HepG2 (cell line): ENCODE measurements at regions not wholly inside any gene's neighbourhood (a gene's known extent, or its start where the extent isn't known, plus 50 kb on each side); places are given as distances from the start of the nearest gene placed in this dataset.

Experiments used
- ATAC-seq: fragments of 200-7000 bp; cut with Tn5 transposase; 3 replicates; pipeline ENCODE4 v1.9.1; 2020; ENCODE audit warnings: mild to moderate bottlenecking, moderate library complexity
- BruUV-seq: library from RNA; stranded (reverse); fragments of 400-500 nt; replicated peaks from 2 replicates; lab custom pipeline; 2021; lab: Mats Ljungman, UMichigan
- CTCF ChIA-PET: fragments of 300-600 bp; formaldehyde crosslinking; extraction: SDS; loops from one replicate; lab custom pipeline; 2021; ENCODE audit warnings: low total read pairs, inconsistent platforms, low intra/inter-chr PET ratio; lab: Yijun Ruan, JAX
- POLR2A ChIA-PET: fragments of 350-600 bp; sonication (Branson Sonifier 250); formaldehyde crosslinking; loops from one replicate; lab custom pipeline; 2020; ENCODE audit warnings: antibody characterized with exemption, inconsistent platforms; lab: Yijun Ruan, JAX
- DNase-seq: peaks from one replicate; pipeline ENCODE4 v3.0.0-alpha.2; 2015; ENCODE audit warnings: low spot score
- FAIRE-seq: peaks from 3 replicates; lab custom pipeline; 2011; peaks lifted over from hg19 to GRCh38; lab: Jason Lieb, UNC
- H2AFZ ChIP-seq: one replicate; pipeline ENCODE4 v1.6.1; 2011; ENCODE audit warnings: low read length, inconsistent platforms
- H3K27ac ChIP-seq: fragments of 300-600 bp; 3 replicates; pipeline ENCODE4 v1.8.0; 2011; ENCODE audit warnings: mixed run types, mild to moderate bottlenecking, mixed read lengths, low read length, inconsistent platforms; ENCODE audit not compliant: insufficient read depth; ENCODE audit errors: extremely low read length
- H3K27me3 ChIP-seq, 2 experiments: fragments of 200-600 bp in 1 of 2; 2 replicates in 1 of 2; 3 replicates in 1 of 2; pipeline versions ENCODE4 v1.6.0 to v1.8.0; 2011; ENCODE audit warnings: low read length in 2 of 2, mild to moderate bottlenecking in 2 of 2, moderate library complexity in 2 of 2, inconsistent platforms in 1 of 2; ENCODE audit not compliant: insufficient read depth in 2 of 2, control insufficient read depth in 1 of 2
- H3K36me3 ChIP-seq, 2 experiments: fragments of 200-600 bp in 1 of 2; replicated peaks in 1 of 2; 2 replicates in 1 of 2; 3 replicates in 1 of 2; pipeline versions ENCODE4 v1.5.1 to v1.8.0; 2011; ENCODE audit warnings: low read length in 2 of 2, inconsistent platforms in 1 of 2; ENCODE audit not compliant: insufficient read depth in 2 of 2, control insufficient read depth in 1 of 2
- H3K4me1 ChIP-seq: 2 replicates; pipeline ENCODE4 v1.5.1; 2012; ENCODE audit warnings: low read length, inconsistent platforms; ENCODE audit not compliant: insufficient read depth
- H3K4me2 ChIP-seq: 2 replicates; pipeline ENCODE4 v1.6.0; 2011; ENCODE audit warnings: low read depth, low read length, inconsistent platforms
- H3K4me3 ChIP-seq, 3 experiments: fragments of 200-600 bp in 1 of 3; sonication (generic), shearing (Covaris generic) in 1 of 3; replicated peaks in 1 of 3; 2 replicates each; pipeline ENCODE4 v1.5.1; 2011 to 2016; ENCODE audit warnings: low read length in 3 of 3, inconsistent platforms in 2 of 3, low read depth in 2 of 3, mild to moderate bottlenecking in 2 of 3, control low read depth in 1 of 3, mixed read lengths in 1 of 3; ENCODE audit not compliant: insufficient read depth in 1 of 3
- H3K79me2 ChIP-seq: one replicate; pipeline ENCODE4 v1.6.1; 2011; ENCODE audit warnings: low read length, inconsistent platforms; ENCODE audit not compliant: insufficient read depth
- H3K9ac ChIP-seq: 2 replicates; pipeline ENCODE4 v1.6.0; 2011; ENCODE audit warnings: mild to moderate bottlenecking, low read depth, low read length, inconsistent platforms; ENCODE audit not compliant: insufficient read depth
- H3K9me3 ChIP-seq: 2 replicates; pipeline ENCODE4 v1.5.1; 2012; ENCODE audit warnings: mild to moderate bottlenecking, low read length
- H4K20me1 ChIP-seq: 2 replicates; pipeline ENCODE4 v1.6.0; 2011; ENCODE audit warnings: inconsistent platforms, mild to moderate bottlenecking, low read length, moderate library complexity; ENCODE audit not compliant: insufficient read depth
- RBM39 ChIP-seq: fragments of 200-400 bp; formaldehyde crosslinking; IDR thresholded peaks from one replicate; pipeline ENCODE4 v1.6.1; 2018; ENCODE audit warnings: antibody characterized with exemption, mild to moderate bottlenecking, low read depth, low read length; ENCODE audit not compliant: poor library complexity, severe bottlenecking
- TOPORS ChIP-seq: sonication (generic); formaldehyde crosslinking; IDR thresholded peaks from 2 replicates; pipeline ENCODE4 v1.8.0; 2023; ENCODE audit warnings: mild to moderate bottlenecking, missing genetic modification reagents
- ZFP1 ChIP-seq: IDR thresholded peaks from 2 replicates; pipeline ENCODE4 v1.6.1; 2016
- WGBS: methylation state at CpG from one replicate; pipeline ENCODE4 v1.1.6; 2017; ENCODE audit warnings: low lambda C conversion rate; 5-methylcytosine and 5-hydroxymethylcytosine counted together
- in situ Hi-C: cut with HindIII; loops from 2 replicates; pipeline ENCODE4 v1.10.0; 2017; ENCODE audit warnings: low pct_unique_long_range_greater_than_20kb; ENCODE audit not compliant: extremely low pct_ligation_motif_present
- intact Hi-C: fragments of 100-400 bp; cut with micrococcal nuclease; formaldehyde crosslinking; loops from one replicate; pipeline ENCODE4 v1.10.0; 2022; ENCODE audit not compliant: unreplicated experiment
- TF ChIP-seq, protein P1 (sequence below): sonication (generic); formaldehyde crosslinking; IDR thresholded peaks from 2 replicates; pipeline ENCODE4 v1.4.0; 2020; ENCODE audit warnings: missing genetic modification reagents, mild to moderate bottlenecking, borderline replicate concordance
- TF ChIP-seq, protein P2 (sequence below): sonication (generic); formaldehyde crosslinking; conservative IDR thresholded peaks from 2 replicates; pipeline ENCODE4 v1.4.0; 2020; ENCODE audit warnings: mild to moderate bottlenecking, missing genetic modification reagents, moderate library complexity

DNA sequence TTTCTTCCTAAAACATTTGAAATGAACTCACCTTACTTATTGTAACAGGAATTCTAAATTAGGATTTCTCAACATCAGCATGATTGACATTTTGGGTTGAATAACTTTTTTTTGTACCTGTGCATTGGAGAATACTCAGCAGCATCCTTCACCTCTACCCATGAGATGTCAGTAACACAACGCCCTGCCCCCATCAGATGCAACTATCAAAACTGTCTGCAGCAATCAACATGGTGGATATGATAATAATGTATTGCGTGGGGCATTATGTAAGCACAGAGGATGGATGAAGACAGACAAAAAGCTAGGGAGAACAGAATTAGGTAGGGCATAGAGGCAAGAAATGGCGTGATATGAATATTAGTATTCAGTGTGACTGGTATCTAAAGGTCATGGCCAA, 94.1 kb downstream of the PLK2 start (continued):
- no peak for TF ChIP-seq RBM39

DNA sequence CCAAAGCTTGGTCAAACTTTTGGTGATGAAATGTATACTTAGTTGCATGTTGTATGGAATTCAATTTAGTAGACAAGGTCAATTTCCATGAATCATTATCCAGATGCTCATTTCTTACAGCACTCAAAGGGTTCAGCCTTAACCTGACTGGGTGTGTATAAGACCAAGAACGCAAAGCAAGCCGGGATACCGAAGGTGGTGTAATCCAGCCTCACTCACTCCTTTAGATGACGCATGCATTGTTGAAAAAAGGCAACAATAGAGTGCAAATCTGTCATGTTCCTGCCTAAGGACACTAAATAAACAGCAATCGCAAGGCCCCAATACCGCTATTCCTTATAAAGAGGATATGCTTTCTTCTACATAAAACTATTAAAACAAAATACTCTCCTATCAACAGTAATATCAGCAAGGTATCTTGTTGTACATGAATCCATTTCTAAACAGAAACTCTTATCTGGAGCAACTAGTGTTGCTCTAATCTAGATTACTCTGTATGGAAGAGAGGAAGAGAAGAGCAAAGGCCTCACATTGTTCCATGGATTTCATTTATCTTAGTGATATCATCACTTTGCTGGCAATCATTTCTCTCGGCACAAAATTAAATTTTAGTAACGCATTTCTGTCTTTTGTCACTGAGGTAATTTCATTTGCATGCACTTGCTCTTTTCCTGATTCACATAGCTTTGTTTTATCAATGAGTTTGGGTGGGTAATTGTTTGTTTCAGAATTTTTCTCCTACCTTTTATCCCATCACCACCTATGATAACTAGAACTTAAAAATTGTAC, 96.2 kb downstream of the PLK2 start:
- H3K9me3 ChIP-seq, result no peaks in the 10 kb centered on the region
- no TSS peak for BruUV-seq
- ATAC-seq (no peak), DNase-seq (no peak), FAIRE-seq (no peak)
- TF ChIP-seq, protein P1, sequence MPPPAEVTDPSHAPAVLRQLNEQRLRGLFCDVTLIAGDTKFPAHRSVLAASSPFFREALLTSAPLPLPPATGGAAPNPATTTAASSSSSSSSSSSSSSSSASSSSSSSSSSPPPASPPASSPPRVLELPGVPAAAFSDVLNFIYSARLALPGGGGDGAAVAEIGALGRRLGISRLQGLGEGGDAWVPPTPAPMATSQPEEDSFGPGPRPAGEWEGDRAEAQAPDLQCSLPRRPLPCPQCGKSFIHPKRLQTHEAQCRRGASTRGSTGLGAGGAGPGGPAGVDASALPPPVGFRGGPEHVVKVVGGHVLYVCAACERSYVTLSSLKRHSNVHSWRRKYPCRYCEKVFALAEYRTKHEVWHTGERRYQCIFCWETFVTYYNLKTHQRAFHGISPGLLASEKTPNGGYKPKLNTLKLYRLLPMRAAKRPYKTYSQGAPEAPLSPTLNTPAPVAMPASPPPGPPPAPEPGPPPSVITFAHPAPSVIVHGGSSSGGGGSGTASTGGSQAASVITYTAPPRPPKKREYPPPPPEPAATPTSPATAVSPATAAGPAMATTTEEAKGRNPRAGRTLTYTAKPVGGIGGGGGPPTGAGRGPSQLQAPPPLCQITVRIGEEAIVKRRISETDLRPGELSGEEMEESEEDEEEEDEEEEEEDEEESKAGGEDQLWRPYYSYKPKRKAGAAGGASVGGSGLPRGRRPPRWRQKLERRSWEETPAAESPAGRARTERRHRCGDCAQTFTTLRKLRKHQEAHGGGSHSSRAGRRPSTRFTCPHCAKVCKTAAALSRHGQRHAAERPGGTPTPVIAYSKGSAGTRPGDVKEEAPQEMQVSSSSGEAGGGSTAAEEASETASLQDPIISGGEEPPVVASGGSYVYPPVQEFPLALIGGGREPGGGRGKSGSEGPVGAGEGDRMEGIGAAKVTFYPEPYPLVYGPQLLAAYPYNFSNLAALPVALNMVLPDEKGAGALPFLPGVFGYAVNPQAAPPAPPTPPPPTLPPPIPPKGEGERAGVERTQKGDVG (CRISPR knock-in tag), result no peak
- TF ChIP-seq, protein P2, sequence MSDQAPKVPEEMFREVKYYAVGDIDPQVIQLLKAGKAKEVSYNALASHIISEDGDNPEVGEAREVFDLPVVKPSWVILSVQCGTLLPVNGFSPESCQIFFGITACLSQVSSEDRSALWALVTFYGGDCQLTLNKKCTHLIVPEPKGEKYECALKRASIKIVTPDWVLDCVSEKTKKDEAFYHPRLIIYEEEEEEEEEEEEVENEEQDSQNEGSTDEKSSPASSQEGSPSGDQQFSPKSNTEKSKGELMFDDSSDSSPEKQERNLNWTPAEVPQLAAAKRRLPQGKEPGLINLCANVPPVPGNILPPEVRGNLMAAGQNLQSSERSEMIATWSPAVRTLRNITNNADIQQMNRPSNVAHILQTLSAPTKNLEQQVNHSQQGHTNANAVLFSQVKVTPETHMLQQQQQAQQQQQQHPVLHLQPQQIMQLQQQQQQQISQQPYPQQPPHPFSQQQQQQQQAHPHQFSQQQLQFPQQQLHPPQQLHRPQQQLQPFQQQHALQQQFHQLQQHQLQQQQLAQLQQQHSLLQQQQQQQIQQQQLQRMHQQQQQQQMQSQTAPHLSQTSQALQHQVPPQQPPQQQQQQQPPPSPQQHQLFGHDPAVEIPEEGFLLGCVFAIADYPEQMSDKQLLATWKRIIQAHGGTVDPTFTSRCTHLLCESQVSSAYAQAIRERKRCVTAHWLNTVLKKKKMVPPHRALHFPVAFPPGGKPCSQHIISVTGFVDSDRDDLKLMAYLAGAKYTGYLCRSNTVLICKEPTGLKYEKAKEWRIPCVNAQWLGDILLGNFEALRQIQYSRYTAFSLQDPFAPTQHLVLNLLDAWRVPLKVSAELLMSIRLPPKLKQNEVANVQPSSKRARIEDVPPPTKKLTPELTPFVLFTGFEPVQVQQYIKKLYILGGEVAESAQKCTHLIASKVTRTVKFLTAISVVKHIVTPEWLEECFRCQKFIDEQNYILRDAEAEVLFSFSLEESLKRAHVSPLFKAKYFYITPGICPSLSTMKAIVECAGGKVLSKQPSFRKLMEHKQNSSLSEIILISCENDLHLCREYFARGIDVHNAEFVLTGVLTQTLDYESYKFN (CRISPR knock-in tag), result no peak
- TF ChIP-seq ZFP1 (CRISPR knock-in tag) (no peak), TOPORS (CRISPR knock-in tag) (no peak)
- 15% methylated on average over 8 of the region's 8 CpGs for WGBS
- ChIA-PET POLR2A (no interaction called here), CTCF (no interaction called here)
- no peak overlapping the region for H3K4me2 ChIP-seq
- H3K9ac ChIP-seq, result no peak overlapping the region
- H3K27me3 ChIP-seq, result no peaks in the 10 kb centered on the region
- no peaks in the 10 kb centered on the region for H4K20me1 ChIP-seq
- in situ Hi-C loops (no loop called here), intact Hi-C loops (no loop called here)
- no peaks in the 10 kb centered on the region for H3K36me3 ChIP-seq
- H3K4me1 ChIP-seq, result no peaks in the 10 kb centered on the region
- H2AFZ ChIP-seq, result no peak overlapping the region
- no peak overlapping the region for H3K4me3 ChIP-seq
- H3K27ac ChIP-seq, result no peak overlapping the region
- H3K79me2 ChIP-seq, result no peaks in the 10 kb centered on the region
